ENCODE measurements at regions not wholly inside any gene's neighbourhood (a gene's known extent, or its start where the extent isn't known, plus 50 kb on each side); places are given as distances from the start of the nearest gene placed in this dataset.

GRCh38 chr15:38699633-38700230 is 135.1 kb upstream of the RASGRP1 start:
- intact Hi-C loops (cut with micrococcal nuclease) = loop anchor here (1.0 to 5.0 kb wide), 3 partner anchors 225 to 702 kb away; no protein-coding TSS in a partner anchor
- Mint-ChIP-seq H3K4me1 (ENCODE audit: low read depth) (no peaks in the 10 kb centered on the region), H3K36me3 (ENCODE audit: low read depth) (no peaks in the 10 kb centered on the region), H3K4me3 (no peak overlapping the region), H3K9me3 (no peaks in the 10 kb centered on the region), H3K27me3 (no peaks in the 10 kb centered on the region), H3K27ac (no peak overlapping the region)

DNA sequence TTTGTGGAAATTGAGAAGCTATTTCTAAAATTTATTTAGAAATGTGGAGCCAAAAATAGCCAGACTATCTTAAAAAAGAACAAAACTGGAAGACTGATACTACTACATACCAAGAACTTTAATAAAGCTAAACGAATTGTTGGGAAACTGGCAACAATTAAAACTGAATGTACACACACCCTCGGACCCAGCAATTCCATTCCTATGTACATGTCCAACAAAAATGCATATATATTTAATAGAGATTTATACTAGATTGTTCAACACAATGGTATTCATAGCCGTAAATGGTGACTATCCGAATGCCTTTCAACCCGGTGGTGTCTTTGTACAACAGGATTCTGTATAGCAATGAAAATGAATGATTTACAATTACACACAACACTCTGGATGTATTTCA is 136.5 kb upstream of the RASGRP1 start:
- Mint-ChIP-seq H3K27ac (no peak overlapping the region), H3K36me3 (ENCODE audit: low read depth) (no peaks in the 10 kb centered on the region), H3K27me3 (no peaks in the 10 kb centered on the region), H3K4me1 (ENCODE audit: low read depth) (no peaks in the 10 kb centered on the region), H3K4me3 (no peak overlapping the region), H3K9me3 (no peaks in the 10 kb centered on the region)
- intact Hi-C loops (cut with micrococcal nuclease) = no loop called here

GRCh38 chr15:38702178-38702912 is 137.7 kb upstream of the RASGRP1 start:
- no peaks in the 10 kb centered on the region for H3K4me1 Mint-ChIP-seq (ENCODE audit: low read depth)
- no peaks in the 10 kb centered on the region for H3K36me3 Mint-ChIP-seq (ENCODE audit: low read depth)
- H3K4me3 Mint-ChIP-seq = no peak overlapping the region
- H3K27me3 Mint-ChIP-seq = no peaks in the 10 kb centered on the region
- no peaks in the 10 kb centered on the region for H3K9me3 Mint-ChIP-seq
- no peak overlapping the region for H3K27ac Mint-ChIP-seq
- intact Hi-C loops (cut with micrococcal nuclease) = no loop called here

DNA sequence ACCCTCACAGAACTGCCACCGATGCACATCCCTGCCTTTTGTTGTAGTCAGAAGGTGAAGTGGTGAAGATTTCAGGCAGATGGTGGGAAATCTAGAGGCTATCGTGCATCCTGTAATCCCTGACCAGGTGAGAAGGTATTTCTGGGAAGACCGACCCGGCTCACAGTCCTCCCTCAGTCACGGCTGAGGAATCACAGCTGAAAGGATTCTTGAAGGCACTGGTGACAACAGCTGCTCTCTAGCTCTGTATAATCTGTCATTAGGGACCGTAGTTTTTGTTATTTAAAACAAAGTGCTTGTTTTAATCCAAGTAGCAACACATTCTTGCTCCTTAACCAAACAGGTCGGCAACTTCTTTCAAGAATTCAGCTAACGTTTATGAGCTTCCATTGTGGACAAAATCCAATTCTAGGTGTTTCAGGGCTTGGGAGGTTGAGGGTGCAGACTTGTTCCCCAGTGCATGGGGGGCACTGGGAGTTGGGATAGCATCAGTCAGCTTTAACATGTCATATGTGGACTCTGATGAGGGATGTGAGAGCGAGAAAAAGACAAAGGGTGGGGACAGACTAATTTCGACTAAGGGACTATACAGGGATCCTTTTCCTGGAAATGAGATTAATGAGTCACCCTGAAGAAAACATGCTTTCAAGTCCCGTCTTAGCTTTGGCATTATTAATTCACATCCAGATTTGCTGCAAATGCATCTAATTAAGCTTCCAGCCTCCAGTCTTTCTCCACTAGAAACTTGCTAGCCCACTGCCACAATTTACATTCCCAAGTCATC is 141.0 kb upstream of the RASGRP1 start:
- intact Hi-C loops (cut with micrococcal nuclease) = loop anchor here (5.0 kb wide), 3 partner anchors 112 to 872 kb away; no protein-coding TSS in a partner anchor
- Mint-ChIP-seq H3K36me3 (ENCODE audit: low read depth) (no peaks in the 10 kb centered on the region), H3K27me3 (no peaks in the 10 kb centered on the region), H3K27ac (no peak overlapping the region), H3K9me3 (no peaks in the 10 kb centered on the region), H3K4me3 (no peak overlapping the region), H3K4me1 (ENCODE audit: low read depth) (no peaks in the 10 kb centered on the region)

GRCh38 chr15:38706956-38707355 is 142.3 kb upstream of the RASGRP1 start:
- intact Hi-C loops (cut with micrococcal nuclease) = loop anchor here (5.0 kb wide), 3 partner anchors 110 to 870 kb away; no protein-coding TSS in a partner anchor
- H3K9me3 Mint-ChIP-seq = no peaks in the 10 kb centered on the region
- no peak overlapping the region for H3K4me3 Mint-ChIP-seq
- no peaks in the 10 kb centered on the region for H3K4me1 Mint-ChIP-seq (ENCODE audit: low read depth)
- no peak overlapping the region for H3K27ac Mint-ChIP-seq
- no peaks in the 10 kb centered on the region for H3K36me3 Mint-ChIP-seq (ENCODE audit: low read depth)
- no peaks in the 10 kb centered on the region for H3K27me3 Mint-ChIP-seq

GRCh38 chr15:38707802-38708671 is 143.4 kb upstream of the RASGRP1 start:
- intact Hi-C loops (cut with micrococcal nuclease) = loop anchor here (2.0 to 5.0 kb wide), 4 partner anchors 109 to 1047 kb away; no protein-coding TSS in a partner anchor
- Mint-ChIP-seq H3K27ac (no peak overlapping the region), H3K4me1 (ENCODE audit: low read depth) (no peaks in the 10 kb centered on the region), H3K4me3 (no peak overlapping the region), H3K9me3 (no peaks in the 10 kb centered on the region), H3K36me3 (ENCODE audit: low read depth) (no peaks in the 10 kb centered on the region), H3K27me3 (no peaks in the 10 kb centered on the region)

- Mint-ChIP-seq H3K36me3 (ENCODE audit: low read depth) (no peaks in the 10 kb centered on the region), H3K27ac (no peak overlapping the region), H3K4me3 (no peak overlapping the region), H3K9me3 (no peaks in the 10 kb centered on the region), H3K27me3 (no peaks in the 10 kb centered on the region), H3K4me1 (ENCODE audit: low read depth) (no peaks in the 10 kb centered on the region)
- intact Hi-C loops (cut with micrococcal nuclease) = loop anchor here (2.0 to 5.0 kb wide), 4 partner anchors 109 to 1046 kb away; no protein-coding TSS in a partner anchor
Measured at GRCh38 chr15:38708672-38709180, 144.1 kb upstream of the RASGRP1 start.

DNA sequence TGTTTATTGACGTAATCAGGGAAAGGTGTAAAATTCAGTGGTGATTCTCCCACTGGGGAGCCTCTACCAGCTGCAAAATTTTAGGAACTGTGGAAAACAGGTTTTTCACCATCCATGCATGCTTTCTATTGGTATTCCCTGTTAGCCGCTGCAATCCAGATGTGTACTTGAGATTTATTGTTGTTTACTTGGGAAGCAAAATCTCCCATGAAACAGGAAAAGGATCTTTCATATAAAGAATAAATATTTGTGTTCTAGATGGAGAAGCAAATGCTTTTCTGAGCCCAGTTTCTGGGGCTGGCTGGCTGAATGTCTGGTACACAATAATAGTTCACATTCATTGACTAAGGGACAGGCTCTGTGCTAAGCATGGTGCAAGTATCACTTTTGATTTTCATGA is 144.6 kb upstream of the RASGRP1 start:
- Mint-ChIP-seq H3K4me3 (no peak overlapping the region), H3K4me1 (ENCODE audit: low read depth) (no peaks in the 10 kb centered on the region), H3K36me3 (ENCODE audit: low read depth) (no peaks in the 10 kb centered on the region), H3K9me3 (no peaks in the 10 kb centered on the region), H3K27me3 (peaks cover under 1% of the 10 kb centered on the region), H3K27ac (no peak overlapping the region)
- intact Hi-C loops (cut with micrococcal nuclease) = loop anchor here (2.0 to 5.0 kb wide), 4 partner anchors 108 to 1046 kb away; no protein-coding TSS in a partner anchor

DNA sequence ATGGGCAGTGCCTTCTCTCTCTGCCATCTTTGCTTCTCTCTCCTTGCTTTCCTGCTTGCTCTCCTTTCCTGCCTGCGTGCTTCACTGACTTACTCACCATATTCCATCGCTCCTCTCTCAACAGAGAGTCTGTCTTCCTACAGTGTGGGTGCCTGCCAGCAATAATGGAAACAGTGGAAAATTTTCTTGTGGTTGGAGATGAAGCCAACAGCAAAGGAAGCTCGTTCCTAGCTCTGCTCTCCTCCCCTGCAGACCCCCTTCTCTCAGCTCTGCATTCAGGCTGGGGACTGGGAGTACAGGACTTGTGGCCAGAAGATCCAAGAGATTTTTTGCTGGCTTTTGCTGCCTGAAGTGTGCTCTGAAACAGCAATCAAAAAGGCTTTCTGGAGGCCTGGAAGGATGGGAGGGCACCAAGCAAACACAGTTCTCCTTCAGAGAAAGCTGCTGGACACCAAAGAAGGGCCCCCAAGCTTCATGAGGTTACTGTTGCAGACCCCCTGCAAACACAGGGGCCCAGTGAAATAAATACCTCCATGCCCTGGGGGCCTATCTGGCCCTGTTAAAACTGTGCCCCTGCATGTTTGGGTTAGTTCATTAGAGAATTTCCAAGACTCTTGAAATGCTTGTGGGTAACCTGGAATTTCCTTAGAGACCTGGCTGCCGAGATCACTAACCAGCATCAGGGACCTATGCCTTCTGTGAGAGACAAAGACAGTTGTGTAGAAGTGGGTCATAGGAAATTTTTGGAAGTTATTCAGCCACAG is 149.9 kb upstream of the RASGRP1 start:
- no peak overlapping the region for H3K27ac Mint-ChIP-seq
- intact Hi-C loops (cut with micrococcal nuclease) = no loop called here

GRCh38 chr15:38720893-38721567 is 156.4 kb upstream of the RASGRP1 start:
- intact Hi-C loops (cut with micrococcal nuclease) = no loop called here
- Mint-ChIP-seq H3K27ac (no peak overlapping the region), H3K4me3 (no peak overlapping the region), H3K9me3 (no peaks in the 10 kb centered on the region), H3K36me3 (ENCODE audit: low read depth) (no peaks in the 10 kb centered on the region), H3K4me1 (ENCODE audit: low read depth) (no peaks in the 10 kb centered on the region), H3K27me3 (no peaks in the 10 kb centered on the region)

More for the DNA sequence above, 149.9 kb upstream of the RASGRP1 start:
- Mint-ChIP-seq H3K27me3 (peaks cover 2% of the 10 kb centered on the region), H3K9me3 (no peaks in the 10 kb centered on the region), H3K4me3 (no peak overlapping the region), H3K4me1 (ENCODE audit: low read depth) (no peaks in the 10 kb centered on the region), H3K36me3 (ENCODE audit: low read depth) (no peaks in the 10 kb centered on the region)

- no peaks in the 10 kb centered on the region for H3K9me3 Mint-ChIP-seq
- H3K4me1 Mint-ChIP-seq (ENCODE audit: low read depth) = no peaks in the 10 kb centered on the region
- H3K36me3 Mint-ChIP-seq (ENCODE audit: low read depth) = no peaks in the 10 kb centered on the region
- H3K27ac Mint-ChIP-seq = no peak overlapping the region
- intact Hi-C loops (cut with micrococcal nuclease) = no loop called here
- no peak overlapping the region for H3K4me3 Mint-ChIP-seq
- no peaks in the 10 kb centered on the region for H3K27me3 Mint-ChIP-seq
Measured at GRCh38 chr15:38721568-38721945, 156.9 kb upstream of the RASGRP1 start.

- H3K4me3 Mint-ChIP-seq = no peak overlapping the region
- H3K27ac Mint-ChIP-seq = no peak overlapping the region
- H3K27me3 Mint-ChIP-seq = no peaks in the 10 kb centered on the region
- no peaks in the 10 kb centered on the region for H3K9me3 Mint-ChIP-seq
- intact Hi-C loops (cut with micrococcal nuclease) = no loop called here
- no peaks in the 10 kb centered on the region for H3K36me3 Mint-ChIP-seq (ENCODE audit: low read depth)
- no peaks in the 10 kb centered on the region for H3K4me1 Mint-ChIP-seq (ENCODE audit: low read depth)
Measured at GRCh38 chr15:38722236-38722635, 157.6 kb upstream of the RASGRP1 start.

Data from dendritic cell treated with granulocyte-macrophage colony-stimulating factor and Interleukin-4, amounts not matched to agents 40 ng/mL and 50 ng/mL, for 4 days (primary cell).